HepG2 (cell line): ENCODE measurements at regions not wholly inside any gene's neighbourhood (a gene's known extent, or its start where the extent isn't known, plus 50 kb on each side); places are given as distances from the start of the nearest gene placed in this dataset.
"Not testable (repeated sequence)": the region's sequence is repeated elsewhere in the genome, so short reads cannot be mapped to it uniquely, and the experiment has no call there.

Source experiments
- ATAC-seq: fragments of 200-7000 bp; cut with Tn5 transposase; 3 replicates; pipeline ENCODE4 v1.9.1; 2020; ENCODE audit warnings: mild to moderate bottlenecking, moderate library complexity
- BruUV-seq: library from RNA; stranded (reverse); fragments of 400-500 nt; replicated peaks from 2 replicates; lab custom pipeline; 2021; lab: Mats Ljungman, UMichigan
- CTCF ChIA-PET: fragments of 300-600 bp; formaldehyde crosslinking; extraction: SDS; loops from one replicate; lab custom pipeline; 2021; ENCODE audit warnings: low total read pairs, inconsistent platforms, low intra/inter-chr PET ratio; lab: Yijun Ruan, JAX
- POLR2A ChIA-PET: fragments of 350-600 bp; sonication (Branson Sonifier 250); formaldehyde crosslinking; loops from one replicate; lab custom pipeline; 2020; ENCODE audit warnings: antibody characterized with exemption, inconsistent platforms; lab: Yijun Ruan, JAX
- DNase-seq: peaks from one replicate; pipeline ENCODE4 v3.0.0-alpha.2; 2015; ENCODE audit warnings: low spot score
- FAIRE-seq: peaks from 3 replicates; lab custom pipeline; 2011; peaks lifted over from hg19 to GRCh38; lab: Jason Lieb, UNC
- H2AFZ ChIP-seq: one replicate; pipeline ENCODE4 v1.6.1; 2011; ENCODE audit warnings: low read length, inconsistent platforms
- H3K27ac ChIP-seq: fragments of 300-600 bp; 3 replicates; pipeline ENCODE4 v1.8.0; 2011; ENCODE audit warnings: mixed run types, mild to moderate bottlenecking, mixed read lengths, low read length, inconsistent platforms; ENCODE audit not compliant: insufficient read depth; ENCODE audit errors: extremely low read length
- H3K27me3 ChIP-seq, 2 experiments: fragments of 200-600 bp in 1 of 2; 2 replicates in 1 of 2; 3 replicates in 1 of 2; pipeline versions ENCODE4 v1.6.0 to v1.8.0; 2011; ENCODE audit warnings: low read length in 2 of 2, mild to moderate bottlenecking in 2 of 2, moderate library complexity in 2 of 2, inconsistent platforms in 1 of 2; ENCODE audit not compliant: insufficient read depth in 2 of 2, control insufficient read depth in 1 of 2
- H3K36me3 ChIP-seq, 2 experiments: fragments of 200-600 bp in 1 of 2; replicated peaks in 1 of 2; 2 replicates in 1 of 2; 3 replicates in 1 of 2; pipeline versions ENCODE4 v1.5.1 to v1.8.0; 2011; ENCODE audit warnings: low read length in 2 of 2, inconsistent platforms in 1 of 2; ENCODE audit not compliant: insufficient read depth in 2 of 2, control insufficient read depth in 1 of 2
- H3K4me1 ChIP-seq: 2 replicates; pipeline ENCODE4 v1.5.1; 2012; ENCODE audit warnings: low read length, inconsistent platforms; ENCODE audit not compliant: insufficient read depth
- H3K4me2 ChIP-seq: 2 replicates; pipeline ENCODE4 v1.6.0; 2011; ENCODE audit warnings: low read depth, low read length, inconsistent platforms
- H3K4me3 ChIP-seq, 3 experiments: fragments of 200-600 bp in 1 of 3; sonication (generic), shearing (Covaris generic) in 1 of 3; replicated peaks in 1 of 3; 2 replicates each; pipeline ENCODE4 v1.5.1; 2011 to 2016; ENCODE audit warnings: low read length in 3 of 3, inconsistent platforms in 2 of 3, low read depth in 2 of 3, mild to moderate bottlenecking in 2 of 3, control low read depth in 1 of 3, mixed read lengths in 1 of 3; ENCODE audit not compliant: insufficient read depth in 1 of 3
- H3K79me2 ChIP-seq: one replicate; pipeline ENCODE4 v1.6.1; 2011; ENCODE audit warnings: low read length, inconsistent platforms; ENCODE audit not compliant: insufficient read depth
- H3K9ac ChIP-seq: 2 replicates; pipeline ENCODE4 v1.6.0; 2011; ENCODE audit warnings: mild to moderate bottlenecking, low read depth, low read length, inconsistent platforms; ENCODE audit not compliant: insufficient read depth
- H3K9me3 ChIP-seq: 2 replicates; pipeline ENCODE4 v1.5.1; 2012; ENCODE audit warnings: mild to moderate bottlenecking, low read length
- H4K20me1 ChIP-seq: 2 replicates; pipeline ENCODE4 v1.6.0; 2011; ENCODE audit warnings: inconsistent platforms, mild to moderate bottlenecking, low read length, moderate library complexity; ENCODE audit not compliant: insufficient read depth
- CREB1 ChIP-seq, 2 experiments: fragments of 450-650 bp in 1 of 2; IDR thresholded peaks; 2 replicates each; pipeline ENCODE4 v1.6.1; 2016 to 2017; ENCODE audit warnings: control low read depth in 1 of 2, mild to moderate bottlenecking in 1 of 2, missing compliant biosample characterization in 1 of 2, missing genetic modification characterization in 1 of 2
- CREM ChIP-seq, 2 experiments: sonication (generic) in 1 of 2; formaldehyde crosslinking in 1 of 2; IDR thresholded peaks; 2 replicates each; pipeline versions ENCODE4 v1.4.0 to v1.6.1; 2016 to 2020; ENCODE audit warnings: antibody characterized with exemption in 1 of 2, mild to moderate bottlenecking in 1 of 2, missing genetic modification reagents in 1 of 2
- HES4 ChIP-seq: sonication (generic); formaldehyde crosslinking; IDR thresholded peaks from 2 replicates; pipeline ENCODE4 v1.9.0; 2021; ENCODE audit warnings: mild to moderate bottlenecking, missing genetic modification reagents, borderline replicate concordance
- MAFF ChIP-seq: IDR thresholded peaks from 2 replicates; pipeline ENCODE4 v1.6.1; 2011; ENCODE audit warnings: low read depth, low read length, improper control_type of control experiment
- MAFK ChIP-seq, 2 experiments: IDR thresholded peaks in 1 of 2; conservative IDR thresholded peaks in 1 of 2; 2 replicates each; pipeline ENCODE4 v1.6.1; 2011; ENCODE audit warnings: improper control_type of control experiment in 2 of 2, low read length in 2 of 2
- NBN ChIP-seq: fragments of 450-650 bp; conservative IDR thresholded peaks from 2 replicates; pipeline ENCODE4 v1.6.1; 2017
- WGBS: methylation state at CpG from one replicate; pipeline ENCODE4 v1.1.6; 2017; ENCODE audit warnings: low lambda C conversion rate; 5-methylcytosine and 5-hydroxymethylcytosine counted together
- in situ Hi-C: cut with HindIII; loops from 2 replicates; pipeline ENCODE4 v1.10.0; 2017; ENCODE audit warnings: low pct_unique_long_range_greater_than_20kb; ENCODE audit not compliant: extremely low pct_ligation_motif_present
- intact Hi-C: fragments of 100-400 bp; cut with micrococcal nuclease; formaldehyde crosslinking; loops from one replicate; pipeline ENCODE4 v1.10.0; 2022; ENCODE audit not compliant: unreplicated experiment

- H3K27me3 ChIP-seq; H4K20me1 ChIP-seq; H3K4me1 ChIP-seq; POLR2A ChIA-PET; H3K79me2 ChIP-seq; in situ Hi-C loops; intact Hi-C loops; H3K36me3 ChIP-seq; FAIRE-seq; CTCF ChIA-PET; H3K4me3 ChIP-seq; H2AFZ ChIP-seq; H3K4me2 ChIP-seq; DNase-seq; H3K9ac ChIP-seq; BruUV-seq; H3K27ac ChIP-seq; TF ChIP-seq CREB1 (CRISPR knock-in tag; IDR thresholded peaks at IDR 0.05): not testable (repeated sequence)
- peak; percentile 45 for ATAC-seq
- WGBS: 19% methylated on average over 10 of the region's 10 CpGs
- peak; percentile 22; the same call in 1 of the 2 replicates for TF ChIP-seq MAFF
- peak; percentile 50; the same call in 1 of the 2 replicates for TF ChIP-seq CREB1 (IDR thresholded peaks at IDR 0.05)
- TF ChIP-seq MAFK (conservative IDR thresholded peaks at IDR 0.05 in 1 of 2, IDR thresholded peaks at IDR 0.05 in 1 of 2; ENCODE audit: low read length in 2 of 2): peak; percentile 49 to 60; a peak in 3 of 4 replicates
- H3K9me3 ChIP-seq: peaks cover 83% of the 10 kb centered on the region
Measured at GRCh38 chr21:10330641-10331119, 190.7 kb upstream of the TPTE start.

DNA sequence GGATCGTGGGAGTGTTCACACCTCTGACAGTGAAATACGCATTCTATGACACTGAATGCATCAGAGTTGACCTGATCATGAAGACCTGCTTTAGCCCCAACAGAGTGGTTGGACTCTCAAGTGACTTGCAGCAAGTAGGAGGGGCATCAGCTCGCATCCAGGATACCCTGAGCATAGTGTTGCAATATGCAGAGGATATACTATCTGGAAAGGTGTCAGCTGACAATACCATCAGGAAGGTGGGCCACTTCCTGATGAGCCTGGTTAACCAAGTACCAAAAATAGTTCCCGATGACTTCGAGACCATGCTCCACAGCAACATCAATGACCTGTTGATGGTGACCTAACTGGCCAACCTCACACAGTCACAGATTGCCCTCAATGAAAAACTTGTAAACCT, 190.2 kb upstream of the TPTE start:
- intact Hi-C loops; H3K36me3 ChIP-seq; BruUV-seq; H2AFZ ChIP-seq; H3K27ac ChIP-seq; H3K79me2 ChIP-seq; POLR2A ChIA-PET; H3K4me3 ChIP-seq; H3K4me2 ChIP-seq; H3K27me3 ChIP-seq; H3K4me1 ChIP-seq; in situ Hi-C loops; H3K9ac ChIP-seq; DNase-seq; H4K20me1 ChIP-seq; FAIRE-seq; CTCF ChIA-PET; TF ChIP-seq CREM (IDR thresholded peaks at IDR 0.05); CREB1 (CRISPR knock-in tag; IDR thresholded peaks at IDR 0.05): not testable (repeated sequence)
- H3K9me3 ChIP-seq: peaks cover 84% of the 10 kb centered on the region
- peak; percentile 23; the same call in 2 of the 3 replicates for ATAC-seq
- 16% methylated on average over 5 of the region's 5 CpGs for WGBS
- TF ChIP-seq HES4 (0 out of 2 replicates have a peak, but pooled peaks have one; percentile 40), CREM (CRISPR knock-in tag; IDR thresholded peaks at IDR 0.05) (0 out of 2 replicates have a peak, but pooled peaks have one; percentile 1), NBN (peak; percentile 13; the same call in 1 of the 2 replicates), CREB1 (IDR thresholded peaks at IDR 0.05) (peak; percentile 43; the same call in 1 of the 2 replicates)
